NCI-H2081 (cell line): ENCODE measurements at regions not wholly inside any gene's neighbourhood (a gene's known extent, or its start where the extent isn't known, plus 50 kb on each side); places are given as distances from the start of the nearest gene placed in this dataset.

Source experiments
- DNase-seq, 2 experiments: peaks; one replicate each; lab custom pipeline; 2025; lab: John Stamatoyannopoulos, UW

GRCh38 chr4:74649193-74649592 is 145.1 kb downstream of the BTC start:
- DNase-seq = no peak

DNA sequence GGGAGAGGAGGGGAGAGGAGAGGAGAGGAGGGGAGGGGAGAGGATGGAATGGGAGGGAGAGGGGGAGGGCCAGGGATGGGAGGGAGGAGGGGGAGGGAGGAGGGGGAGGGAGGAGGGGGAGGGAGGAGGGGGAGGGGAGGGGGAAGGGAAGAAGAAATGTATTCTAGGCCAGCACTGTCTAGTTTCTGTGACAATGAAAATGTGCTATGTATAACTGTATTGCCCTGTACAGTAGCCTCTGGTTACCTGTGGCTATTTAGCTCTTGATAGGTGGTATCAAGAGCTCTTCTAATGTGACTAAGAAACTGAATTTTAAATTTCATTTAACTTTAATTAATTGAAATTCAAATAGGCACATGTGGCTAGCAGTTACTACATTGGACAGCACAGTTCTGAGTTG is 143.1 kb downstream of the BTC start:
- no peak for DNase-seq

GRCh38 chr4:74653331-74654229 is 140.7 kb downstream of the BTC start:
- DNase-seq = no peak

GRCh38 chr4:74654230-74654681 is 140.1 kb downstream of the BTC start:
- DNase-seq = no peak

GRCh38 chr4:74656596-74656995 is 137.7 kb downstream of the BTC start:
- no peak for DNase-seq

DNA sequence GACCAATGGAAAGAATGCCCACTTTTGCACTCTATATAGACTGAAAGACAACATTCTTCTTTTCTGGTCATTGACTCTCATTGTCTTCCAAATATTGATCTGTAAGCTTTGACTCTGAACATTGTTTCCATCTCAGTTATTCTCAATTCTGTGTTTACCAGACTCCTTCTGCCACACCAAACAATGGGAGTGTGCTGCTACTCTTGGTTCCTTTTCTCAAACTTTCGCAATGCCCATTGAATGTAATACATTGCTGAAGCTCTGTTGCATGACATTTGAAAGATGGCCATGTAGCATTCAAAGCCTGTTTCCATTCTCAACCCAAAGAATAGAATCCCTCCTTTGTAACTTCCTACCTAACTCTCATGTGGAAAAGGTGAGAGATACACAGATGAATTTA is 136.2 kb downstream of the BTC start:
- no peak for DNase-seq

DNA sequence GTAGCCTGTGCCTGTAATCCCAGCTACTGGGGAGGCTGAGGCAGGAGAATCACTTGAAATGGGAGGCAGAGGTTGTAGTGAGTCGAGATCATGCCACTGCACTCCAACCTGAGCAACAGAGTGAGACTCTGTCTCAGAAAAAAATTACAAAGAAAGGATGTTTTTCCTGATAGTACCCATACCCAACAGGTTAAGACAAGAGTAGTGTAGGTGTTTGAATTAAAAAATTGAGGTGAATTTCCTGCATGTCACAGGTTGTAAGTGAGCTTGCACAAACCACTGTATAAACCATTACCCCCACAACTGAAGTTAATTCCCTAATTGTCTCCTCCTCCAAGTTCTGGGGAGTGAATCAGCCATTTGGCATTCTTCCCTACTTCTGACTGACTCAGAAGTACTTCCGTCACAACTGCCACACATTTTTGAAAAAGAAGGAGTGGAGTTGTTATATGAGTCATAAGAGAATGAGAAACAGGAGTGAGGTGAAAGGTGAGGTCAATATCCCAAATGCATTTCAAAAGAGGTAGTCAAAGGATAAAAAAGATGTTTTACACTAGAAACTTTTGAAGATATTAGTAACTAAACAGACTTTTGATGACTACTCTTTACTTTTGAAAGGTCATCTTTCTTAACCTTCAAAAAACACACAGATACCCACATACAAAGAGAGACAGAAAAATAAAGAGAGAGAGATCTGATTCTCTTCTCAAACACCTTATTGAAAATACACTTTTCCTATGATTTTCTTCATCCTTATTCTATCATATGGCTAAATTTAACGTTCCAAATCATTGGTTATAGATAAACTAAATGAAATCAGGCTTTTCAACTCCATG is 134.5 kb downstream of the BTC start:
- no peak for DNase-seq

DNA sequence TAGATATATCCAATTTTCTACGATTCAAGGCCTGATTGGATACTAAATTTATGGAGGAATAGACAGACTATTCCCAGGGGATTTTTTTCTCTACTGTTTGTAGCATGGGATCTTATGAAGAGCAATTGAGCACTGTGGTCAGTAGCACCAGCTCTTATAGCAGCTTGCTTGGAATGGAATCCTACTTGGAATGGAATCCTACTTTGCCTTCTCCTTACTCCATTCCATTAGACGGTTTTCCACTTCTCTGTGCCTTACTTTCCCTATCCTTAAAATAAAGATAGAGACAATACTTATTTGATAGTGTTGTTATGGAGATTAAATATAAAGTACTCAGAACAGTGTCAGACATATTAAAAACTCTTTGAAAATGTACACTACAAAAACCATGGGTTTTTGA is 133.5 kb downstream of the BTC start:
- DNase-seq = no peak

DNA sequence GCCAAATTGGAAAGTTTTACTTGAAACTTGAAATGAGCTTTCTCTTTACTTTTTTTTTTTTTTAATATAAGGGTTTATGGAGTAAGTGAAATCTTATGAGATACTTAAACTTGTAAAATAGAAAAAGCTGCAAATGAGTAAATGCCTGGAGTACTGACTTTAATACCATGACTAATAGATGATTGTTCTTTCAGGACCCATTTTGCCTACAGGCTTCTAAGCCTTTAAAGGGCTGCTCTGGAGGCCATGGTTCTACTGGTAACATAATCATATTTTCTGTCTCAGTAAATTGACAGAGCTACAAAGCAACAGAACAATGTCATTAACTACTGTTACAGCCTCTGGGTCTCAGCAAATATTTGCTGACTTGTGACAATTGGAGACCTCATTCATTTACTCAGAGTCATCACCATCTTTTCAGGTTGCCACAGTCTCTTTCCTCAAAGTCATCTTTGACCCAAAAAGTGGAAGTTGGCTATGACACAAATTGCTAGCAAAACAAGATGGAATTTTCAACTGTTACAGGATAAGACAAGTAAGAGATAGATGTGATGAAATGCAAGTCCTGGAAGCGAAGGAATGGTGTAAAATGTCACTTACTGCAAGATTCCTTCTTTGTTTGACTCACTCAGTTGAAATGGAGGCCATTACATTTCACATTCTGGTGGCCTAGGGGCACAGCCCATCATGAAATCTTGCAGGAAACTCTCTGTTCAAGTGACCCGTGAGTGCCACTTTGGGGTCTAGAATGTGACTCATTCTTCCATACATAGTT is 132.7 kb downstream of the BTC start:
- DNase-seq = no peak

- no peak for DNase-seq
Observed at GRCh38 chr4:74663631-74664030, 130.7 kb downstream of the BTC start.

DNA sequence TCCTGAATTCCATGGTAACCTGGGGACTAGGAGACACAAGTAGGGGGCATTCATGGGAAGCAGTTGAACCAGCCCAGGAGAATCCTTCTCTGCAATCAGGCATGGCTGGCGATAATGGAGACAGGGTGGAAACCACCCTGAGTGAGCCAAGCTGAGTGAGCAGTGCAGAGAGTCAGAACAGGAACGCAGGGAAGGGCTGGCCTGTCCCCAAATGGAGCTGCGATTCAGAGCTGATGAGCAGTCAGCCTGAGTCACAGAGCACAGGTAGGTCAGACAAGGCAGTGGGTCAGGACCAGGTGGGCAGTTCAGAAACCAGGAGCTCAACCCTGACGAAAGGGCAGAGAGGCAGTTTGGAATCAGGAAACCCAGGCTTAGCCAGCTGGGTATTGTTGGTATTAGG is 129.0 kb downstream of the BTC start:
- DNase-seq = no peak

DNA sequence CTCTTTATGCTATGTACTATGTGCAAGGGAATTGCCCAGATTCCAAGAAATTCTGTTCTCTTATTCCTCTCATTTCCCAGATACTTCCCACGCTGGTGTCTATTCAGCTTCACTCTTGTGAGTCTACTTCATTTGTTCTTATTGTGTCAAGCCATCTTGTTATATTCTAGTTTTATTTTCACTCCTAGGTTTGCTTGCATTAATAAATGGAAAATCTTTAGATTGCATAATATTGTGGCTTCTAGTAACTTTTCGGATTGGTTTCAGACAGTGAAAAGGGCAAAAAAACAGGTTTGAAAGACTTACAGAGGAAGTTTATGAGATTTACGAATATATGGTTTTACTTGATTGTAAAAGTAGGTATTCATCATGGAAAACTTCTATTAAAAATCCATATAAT is 128.4 kb downstream of the BTC start:
- no peak for DNase-seq

GRCh38 chr4:74667438-74667837 is 126.9 kb downstream of the BTC start:
- DNase-seq = no peak

GRCh38 chr4:74667944-74668343 is 126.4 kb downstream of the BTC start:
- DNase-seq = no peak

- no peak for DNase-seq
Observed at GRCh38 chr4:74669702-74670101, 124.6 kb downstream of the BTC start.

- DNase-seq = no peak
Observed at GRCh38 chr4:74670583-74670982, 123.7 kb downstream of the BTC start.

- DNase-seq = peak; percentile 43 to 66
Observed at GRCh38 chr4:74671080-74671698, 123.1 kb downstream of the BTC start.

DNA sequence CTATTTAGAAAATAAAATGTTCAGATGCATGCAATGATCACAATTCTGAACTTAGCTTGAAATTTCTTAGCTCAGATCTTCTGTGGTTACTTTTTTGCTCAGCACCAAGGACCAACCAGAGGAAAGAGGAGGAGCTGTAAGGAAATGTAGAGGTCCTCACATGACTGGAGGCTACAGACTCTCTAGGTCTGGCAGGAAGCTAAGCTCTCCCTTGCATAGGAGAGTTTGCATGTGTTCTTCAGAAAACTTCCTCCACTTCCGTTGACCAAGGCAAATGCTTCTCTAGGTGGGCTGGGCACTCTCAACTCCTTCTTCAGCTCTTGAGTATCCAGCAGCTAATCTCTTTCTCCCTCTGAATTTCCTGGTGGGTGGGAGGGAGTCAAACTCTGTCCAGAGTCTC is 119.6 kb downstream of the BTC start:
- DNase-seq = no peak

GRCh38 chr4:74675673-74676279 is 118.5 kb downstream of the BTC start:
- DNase-seq = peak; percentile 34 to 57

DNA sequence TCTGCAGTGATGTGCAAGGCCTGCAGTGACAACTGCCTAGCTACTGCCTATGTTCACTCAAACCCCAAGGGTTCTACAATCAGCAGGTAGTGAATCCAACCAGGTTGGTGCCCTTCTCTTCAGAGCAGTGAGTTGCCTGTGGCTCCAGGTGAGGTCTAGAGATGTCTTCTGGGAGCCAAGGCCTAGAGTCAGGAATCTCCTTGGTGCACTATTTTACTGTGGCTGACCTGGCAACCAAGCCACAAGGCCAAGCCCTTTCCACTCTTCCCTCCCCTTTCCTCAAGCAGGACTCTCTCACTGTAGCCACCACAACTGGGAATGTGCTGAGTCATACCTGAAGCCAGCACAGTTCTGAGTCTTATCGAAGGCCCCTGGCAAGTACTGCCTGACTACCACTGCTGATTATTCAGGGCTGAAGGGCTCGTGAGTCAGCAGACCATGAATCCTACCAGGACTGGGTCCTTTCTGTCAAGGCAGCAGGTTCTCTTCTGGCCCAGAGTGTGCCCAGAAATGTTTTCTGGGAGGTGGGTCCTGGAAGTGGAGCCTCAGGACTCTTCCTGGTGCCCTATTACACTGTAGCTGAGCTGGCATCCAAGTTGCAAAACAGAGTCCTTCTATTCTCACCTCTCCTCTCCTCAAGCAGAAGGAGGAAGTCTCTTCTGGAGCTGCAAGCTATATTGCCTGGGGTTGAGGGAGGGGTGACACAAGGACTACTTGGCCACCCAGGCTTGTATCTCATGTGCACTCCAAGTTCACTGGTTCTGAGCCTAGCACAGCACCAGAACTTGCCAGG is 111.6 kb downstream of the BTC start:
- no peak for DNase-seq

DNA sequence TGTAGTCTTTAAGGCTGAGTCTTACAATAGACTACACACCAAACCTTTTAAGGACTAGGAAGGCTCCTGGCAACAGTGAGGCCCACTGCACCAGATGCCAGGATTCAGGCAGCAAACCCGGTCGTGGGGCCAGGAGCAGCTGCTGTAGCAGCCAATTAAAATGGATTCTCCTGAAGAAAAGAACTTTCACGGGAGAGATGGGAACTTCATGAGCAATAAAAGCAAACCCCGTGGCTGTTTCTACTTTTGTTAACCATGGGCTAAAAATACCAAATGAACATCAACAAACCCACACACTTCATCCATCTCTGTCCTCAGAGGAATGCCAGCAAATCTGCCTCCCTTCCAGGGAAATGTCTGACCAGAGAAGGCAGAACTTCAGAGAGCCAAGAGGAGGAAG is 101.4 kb downstream of the BTC start:
- no peak for DNase-seq
